Spleen (tissue), 11 donors: ENCODE measurements at regions not wholly inside any gene's neighbourhood (a gene's known extent, or its start where the extent isn't known, plus 50 kb on each side); places are given as distances from the start of the nearest gene placed in this dataset.
A peak's percentile ranks its signal among the peaks of the same experiment; 100 is the strongest.

Experiments used
- DNase-seq: peaks from one replicate; pipeline ENCODE4 v3.0.0-alpha.2; 2020
- H3K27ac ChIP-seq, 8 donors: fragments of 200-600 bp; sonication (generic) in 7 of 8; 1 replicate in 4 of 8; 2 replicates in 4 of 8; pipeline versions ENCODE4 v1.5.0 to v1.8.0; 2016 to 2021; ENCODE audit warnings: inconsistent platforms in 4 of 8, mild to moderate bottlenecking in 4 of 8, moderate library complexity in 1 of 8
- H3K27me3 ChIP-seq, 7 donors: fragments of 200-600 bp; sonication (generic) in 6 of 7; replicated peaks in 1 of 7; 1 replicate in 4 of 7; 2 replicates in 3 of 7; pipeline versions ENCODE4 v1.5.0 to v1.8.0; 2016 to 2021; ENCODE audit warnings: inconsistent platforms in 3 of 7, mild to moderate bottlenecking in 1 of 7
- H3K36me3 ChIP-seq, 6 donors: fragments of 200-600 bp; sonication (generic) in 5 of 6; 1 replicate in 4 of 6; 2 replicates in 2 of 6; pipeline versions ENCODE4 v1.5.0 to v1.8.0; 2016 to 2021; ENCODE audit warnings: inconsistent platforms in 2 of 6
- H3K4me1 ChIP-seq, 6 donors: fragments of 200-600 bp; sonication (generic) in 5 of 6; 1 replicate in 3 of 6; 2 replicates in 3 of 6; pipeline versions ENCODE4 v1.5.0 to v1.8.0; 2016 to 2021; ENCODE audit warnings: inconsistent platforms in 3 of 6
- H3K4me3 ChIP-seq, 8 donors: fragments of 200-600 bp; sonication (generic) in 7 of 8; 1 replicate in 4 of 8; 2 replicates in 4 of 8; pipeline versions ENCODE4 v1.5.0 to v1.8.0; 2016 to 2021; ENCODE audit warnings: inconsistent platforms in 4 of 8, mild to moderate bottlenecking in 4 of 8, moderate library complexity in 2 of 8
- H3K9me3 ChIP-seq, 8 donors: fragments of 200-600 bp; sonication (generic) in 7 of 8; 1 replicate in 4 of 8; 2 replicates in 4 of 8; pipeline versions ENCODE4 v1.5.0 to v1.8.0; 2016 to 2021; ENCODE audit warnings: inconsistent platforms in 4 of 8
- POLR2A ChIP-seq, 3 donors: fragments of 450-650 bp; IDR thresholded peaks; one replicate each; pipeline ENCODE4 v1.5.1; 2017; ENCODE audit warnings: antibody characterized with exemption in 3 of 3, mild to moderate bottlenecking in 1 of 3
- POLR2AphosphoS5 ChIP-seq, 3 donors: sonication (generic); formaldehyde crosslinking; IDR thresholded peaks; one replicate each; pipeline ENCODE4 v1.5.1; 2017; ENCODE audit warnings: antibody characterized with exemption in 3 of 3
- WGBS, 5 donors: extraction: QIAGEN DNeasy Blood & Tissue Kit in 3 of 5; methylation state at CpG; one replicate each; pipeline versions ENCODE4 v1.1.5 to v1.1.7; 2013 to 2018; 5-methylcytosine and 5-hydroxymethylcytosine counted together
- intact Hi-C: fragments of 100-400 bp; cut with DNase I; formaldehyde crosslinking; loops from one replicate; pipeline ENCODE4 v1.15.0; 2023; ENCODE audit warnings: low total_unique reads
- TF ChIP-seq, protein P1 (sequence below), 11 experiments: fragments of 200-600 bp in 7 of 11; fragments of 450-650 bp in 4 of 11; sonication (generic) in 4 of 11; IDR thresholded peaks in 8 of 11; conservative IDR thresholded peaks in 3 of 11; 1 replicate in 7 of 11; 2 replicates in 4 of 11; pipeline versions ENCODE4 v1.4.0 to v1.8.0; 2016 to 2021; ENCODE audit warnings: antibody characterized with exemption in 11 of 11, inconsistent platforms in 4 of 11, mild to moderate bottlenecking in 1 of 11
- donor health status: healthy with polysubstance abuse.
- donor health status: DM: no; HTN: no; CAD: no; lungs with moderate emphysema.
- donor health status: DM: no; HTN: no; CAD: no.
- donor health status: Bipolar disorder and iron deficiency.
- donor health status: healthy.
- donor health status: DM: no; HTN: no; CAD: no.
- donor health status: DM: yes; HTN: yes; CAD: no.

DNA sequence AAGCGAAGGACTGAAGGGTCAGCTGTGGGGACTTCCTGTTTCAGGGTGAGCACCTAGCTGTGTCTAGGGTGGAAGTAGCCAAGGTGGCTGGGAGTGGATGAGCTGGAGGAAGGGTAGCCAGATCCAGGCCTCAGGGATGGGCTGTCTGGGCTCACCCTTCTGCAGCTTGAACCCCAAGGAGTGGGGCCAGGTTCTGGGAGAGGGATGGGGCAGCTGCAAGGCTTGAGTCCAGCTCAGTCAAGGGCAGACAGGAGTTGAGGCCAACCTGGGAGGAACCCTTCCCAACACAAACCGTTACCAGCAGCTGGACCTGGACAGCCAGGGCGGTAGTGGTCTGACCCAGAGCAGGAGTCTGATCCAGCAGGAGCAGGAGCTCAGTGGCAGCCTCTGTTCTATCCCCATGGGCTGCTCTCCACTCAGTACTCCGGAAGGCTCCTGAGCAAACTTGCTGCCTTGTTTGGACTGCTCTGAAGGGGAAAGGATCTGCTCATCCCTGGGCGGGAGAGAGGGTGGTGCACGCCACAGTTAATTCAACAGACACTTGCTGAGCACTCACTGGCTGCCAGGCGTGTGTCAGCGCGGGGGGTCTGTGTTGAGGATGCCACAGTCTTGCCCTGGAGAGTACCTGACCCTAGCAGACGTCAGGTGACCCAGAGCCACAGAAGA is 53.8 kb upstream of the THY1 start:
- H3K27me3 ChIP-seq, result peaks cover 0 to 50% (median 5%) of the 10 kb centered on the region in 7 donors
- TF ChIP-seq POLR2AphosphoS5 (IDR thresholded peaks at IDR 0.05) (no peak), POLR2A (IDR thresholded peaks at IDR 0.05) (no peak)
- TF ChIP-seq, protein P1, sequence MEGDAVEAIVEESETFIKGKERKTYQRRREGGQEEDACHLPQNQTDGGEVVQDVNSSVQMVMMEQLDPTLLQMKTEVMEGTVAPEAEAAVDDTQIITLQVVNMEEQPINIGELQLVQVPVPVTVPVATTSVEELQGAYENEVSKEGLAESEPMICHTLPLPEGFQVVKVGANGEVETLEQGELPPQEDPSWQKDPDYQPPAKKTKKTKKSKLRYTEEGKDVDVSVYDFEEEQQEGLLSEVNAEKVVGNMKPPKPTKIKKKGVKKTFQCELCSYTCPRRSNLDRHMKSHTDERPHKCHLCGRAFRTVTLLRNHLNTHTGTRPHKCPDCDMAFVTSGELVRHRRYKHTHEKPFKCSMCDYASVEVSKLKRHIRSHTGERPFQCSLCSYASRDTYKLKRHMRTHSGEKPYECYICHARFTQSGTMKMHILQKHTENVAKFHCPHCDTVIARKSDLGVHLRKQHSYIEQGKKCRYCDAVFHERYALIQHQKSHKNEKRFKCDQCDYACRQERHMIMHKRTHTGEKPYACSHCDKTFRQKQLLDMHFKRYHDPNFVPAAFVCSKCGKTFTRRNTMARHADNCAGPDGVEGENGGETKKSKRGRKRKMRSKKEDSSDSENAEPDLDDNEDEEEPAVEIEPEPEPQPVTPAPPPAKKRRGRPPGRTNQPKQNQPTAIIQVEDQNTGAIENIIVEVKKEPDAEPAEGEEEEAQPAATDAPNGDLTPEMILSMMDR (IDR thresholded peaks at IDR 0.05 in 8 of 11, conservative IDR thresholded peaks at IDR 0.05 in 3 of 11), result no peak
- H3K9me3 ChIP-seq, result no peaks in the 10 kb centered on the region
- no peak overlapping the region for H3K27ac ChIP-seq
- intact Hi-C loops, result no loop called here
- no peak for DNase-seq
- H3K4me1 ChIP-seq, result peaks cover 0 to 14% (median 4%) of the 10 kb centered on the region in 6 donors
- no peak overlapping the region for H3K4me3 ChIP-seq
- H3K36me3 ChIP-seq, result no peaks in the 10 kb centered on the region
- 58 to 85% (median 76%) methylated on average over 7 to 10 of the region's 10 CpGs for WGBS, 5 donors

GRCh38 chr11:119476038-119476437 is 53.1 kb upstream of the THY1 start:
- TF ChIP-seq, protein P1 (IDR thresholded peaks at IDR 0.05 in 8 of 11, conservative IDR thresholded peaks at IDR 0.05 in 3 of 11), result no peak
- TF ChIP-seq POLR2AphosphoS5 (IDR thresholded peaks at IDR 0.05), result no peak
- TF ChIP-seq POLR2A (IDR thresholded peaks at IDR 0.05), result no peak
- intact Hi-C loops, result no loop called here
- H3K36me3 ChIP-seq, result no peaks in the 10 kb centered on the region
- peaks cover 0 to 8% (median 0%) of the 10 kb centered on the region in 6 donors for H3K4me1 ChIP-seq
- H3K9me3 ChIP-seq, result no peaks in the 10 kb centered on the region
- H3K27me3 ChIP-seq, result peaks cover 0 to 47% (median 0%) of the 10 kb centered on the region in 7 donors
- DNase-seq, result no peak
- WGBS, 5 donors, result 68 to 82% (median 72%) methylated on average over 2 of the region's 2 CpGs
- no peak overlapping the region for H3K27ac ChIP-seq
- H3K4me3 ChIP-seq, result no peak overlapping the region

DNA sequence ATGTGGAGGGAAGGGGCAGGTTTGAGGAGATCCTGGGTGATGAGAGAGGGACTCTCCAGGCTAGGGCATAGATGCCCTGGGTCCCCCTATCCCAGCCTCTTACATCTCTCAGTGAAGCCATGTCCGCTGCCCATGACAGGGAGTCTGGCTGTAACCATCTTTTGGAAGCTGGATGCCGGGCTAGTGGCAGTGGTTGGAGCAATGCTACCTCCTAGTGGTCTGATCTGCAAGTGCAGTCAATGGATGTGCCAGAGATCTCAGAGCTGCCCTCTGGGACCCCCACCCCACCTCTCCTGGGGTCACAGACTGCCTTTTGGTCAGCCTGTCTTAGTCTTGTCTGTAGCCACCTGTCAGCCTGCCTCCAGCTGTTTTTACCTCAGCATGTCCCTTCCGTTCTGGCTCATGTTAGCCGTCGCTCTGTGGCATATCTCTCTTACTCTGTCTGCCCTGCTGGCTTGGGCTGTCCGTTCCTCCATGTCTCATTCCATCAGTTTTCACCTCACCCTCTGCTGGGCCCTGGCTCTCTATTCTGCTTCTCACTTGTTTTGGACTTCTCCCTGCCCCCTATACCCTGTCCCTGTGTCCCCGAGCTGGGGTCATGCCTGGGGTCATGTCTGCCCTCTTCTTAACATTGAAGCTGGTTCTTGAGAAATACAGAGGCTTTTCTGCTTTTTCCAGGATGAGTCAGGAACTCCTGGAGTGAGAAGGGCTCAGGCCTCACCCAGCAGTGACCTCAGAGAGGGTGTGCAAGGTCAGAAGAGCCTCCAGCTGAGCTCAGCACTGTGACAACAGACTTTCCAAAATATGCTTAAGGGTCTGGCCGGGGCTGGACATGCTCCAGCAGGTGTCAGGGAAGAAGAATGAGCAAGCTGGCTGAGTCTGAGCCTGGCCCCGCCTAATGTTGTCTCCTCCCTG is 52.0 kb upstream of the THY1 start:
- H3K4me1 ChIP-seq, result peaks cover 0 to 8% (median 0%) of the 10 kb centered on the region in 6 donors
- peaks cover 0 to 52% (median 0%) of the 10 kb centered on the region in 7 donors for H3K27me3 ChIP-seq
- no peak for TF ChIP-seq POLR2AphosphoS5 (IDR thresholded peaks at IDR 0.05)
- TF ChIP-seq, protein P1 (IDR thresholded peaks at IDR 0.05 in 8 of 11, conservative IDR thresholded peaks at IDR 0.05 in 3 of 11), result peak; percentile 45 to 87 (median 77)
- WGBS, 5 donors, result 23 to 32% (median 28%) methylated on average over 9 of the region's 9 CpGs
- no peak overlapping the region for H3K4me3 ChIP-seq
- H3K9me3 ChIP-seq, result no peaks in the 10 kb centered on the region
- no peaks in the 10 kb centered on the region for H3K36me3 ChIP-seq
- H3K27ac ChIP-seq, result no peak overlapping the region
- intact Hi-C loops, result loop anchor here (5.0 kb wide), 1 partner anchor 118 kb away; no protein-coding TSS in a partner anchor
- DNase-seq, result no peak
